ENCODE measurements at regions not wholly inside any gene's neighbourhood (a gene's known extent, or its start where the extent isn't known, plus 50 kb on each side); places are given as distances from the start of the nearest gene placed in this dataset.

GRCh38 chr9:89754193-89754592 lies 149.4 kb downstream of the GADD45G start:
- TF ChIP-seq, protein P1, sequence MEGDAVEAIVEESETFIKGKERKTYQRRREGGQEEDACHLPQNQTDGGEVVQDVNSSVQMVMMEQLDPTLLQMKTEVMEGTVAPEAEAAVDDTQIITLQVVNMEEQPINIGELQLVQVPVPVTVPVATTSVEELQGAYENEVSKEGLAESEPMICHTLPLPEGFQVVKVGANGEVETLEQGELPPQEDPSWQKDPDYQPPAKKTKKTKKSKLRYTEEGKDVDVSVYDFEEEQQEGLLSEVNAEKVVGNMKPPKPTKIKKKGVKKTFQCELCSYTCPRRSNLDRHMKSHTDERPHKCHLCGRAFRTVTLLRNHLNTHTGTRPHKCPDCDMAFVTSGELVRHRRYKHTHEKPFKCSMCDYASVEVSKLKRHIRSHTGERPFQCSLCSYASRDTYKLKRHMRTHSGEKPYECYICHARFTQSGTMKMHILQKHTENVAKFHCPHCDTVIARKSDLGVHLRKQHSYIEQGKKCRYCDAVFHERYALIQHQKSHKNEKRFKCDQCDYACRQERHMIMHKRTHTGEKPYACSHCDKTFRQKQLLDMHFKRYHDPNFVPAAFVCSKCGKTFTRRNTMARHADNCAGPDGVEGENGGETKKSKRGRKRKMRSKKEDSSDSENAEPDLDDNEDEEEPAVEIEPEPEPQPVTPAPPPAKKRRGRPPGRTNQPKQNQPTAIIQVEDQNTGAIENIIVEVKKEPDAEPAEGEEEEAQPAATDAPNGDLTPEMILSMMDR (IDR thresholded peaks at IDR 0.05): no peak
- Histone ChIP-seq H3K4me1 (ENCODE audit: low read depth) (peaks cover 6% of the 10 kb centered on the region), H3K9me3 (no peaks in the 10 kb centered on the region), H3K36me3 (ENCODE audit: low read depth) (no peaks in the 10 kb centered on the region), H3K4me3 (no peak overlapping the region)
- ATAC-seq (no peak), DNase-seq (no peak)
- intact Hi-C loops (cut with DNase I, micrococcal nuclease): no loop called here

DNA sequence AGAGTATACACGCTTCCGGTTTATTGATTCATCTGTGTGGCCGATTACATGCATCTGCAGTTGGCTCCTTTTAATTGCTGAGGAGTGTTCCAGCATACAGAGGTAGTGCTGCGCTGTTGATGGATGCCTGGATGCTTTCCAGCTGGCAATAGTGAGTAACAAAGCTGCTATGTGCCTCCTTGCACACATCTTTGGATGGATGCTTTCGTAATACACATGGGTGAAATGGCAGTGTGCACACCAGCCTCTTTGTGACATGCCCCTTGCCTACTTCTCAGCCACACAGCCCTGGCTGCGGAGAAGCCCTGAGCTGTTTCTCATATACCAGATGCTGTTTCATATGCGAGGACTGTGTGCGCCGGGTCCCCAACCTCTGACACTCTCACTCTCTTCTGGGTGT lies 151.0 kb downstream of the GADD45G start:
- intact Hi-C loops (cut with DNase I, micrococcal nuclease): no loop called here
- no peak for DNase-seq

GRCh38 chr9:89756891-89757537 lies 152.2 kb downstream of the GADD45G start:
- TF ChIP-seq, protein P1 (IDR thresholded peaks at IDR 0.05): no peak
- DNase-seq (no peak), ATAC-seq (peak; percentile 59)
- intact Hi-C loops (cut with DNase I, micrococcal nuclease): no loop called here
- Histone ChIP-seq H3K9me3 (no peaks in the 10 kb centered on the region), H3K4me3 (no peak overlapping the region), H3K4me1 (ENCODE audit: low read depth) (peaks cover 6% of the 10 kb centered on the region), H3K36me3 (ENCODE audit: low read depth) (no peaks in the 10 kb centered on the region)

More for the DNA sequence above, 151.0 kb downstream of the GADD45G start:
- Histone ChIP-seq H3K9me3 (no peaks in the 10 kb centered on the region), H3K4me3 (no peak overlapping the region), H3K4me1 (ENCODE audit: low read depth) (peaks cover 6% of the 10 kb centered on the region), H3K36me3 (ENCODE audit: low read depth) (no peaks in the 10 kb centered on the region)
- peak; percentile 45 for ATAC-seq
- TF ChIP-seq, protein P1 (IDR thresholded peaks at IDR 0.05): no peak

- H3K4me1 ChIP-seq (ENCODE audit: low read depth): peaks cover 6% of the 10 kb centered on the region
- TF ChIP-seq, protein P1 (IDR thresholded peaks at IDR 0.05): no peak
- ATAC-seq (no peak), DNase-seq (no peak)
- no peaks in the 10 kb centered on the region for H3K36me3 ChIP-seq (ENCODE audit: low read depth)
- H3K4me3 ChIP-seq: no peak overlapping the region
- no peaks in the 10 kb centered on the region for H3K9me3 ChIP-seq
- intact Hi-C loops (cut with DNase I, micrococcal nuclease): no loop called here
These were observed 153.1 kb downstream of the GADD45G start for GRCh38 chr9:89757776-89758528.

DNA sequence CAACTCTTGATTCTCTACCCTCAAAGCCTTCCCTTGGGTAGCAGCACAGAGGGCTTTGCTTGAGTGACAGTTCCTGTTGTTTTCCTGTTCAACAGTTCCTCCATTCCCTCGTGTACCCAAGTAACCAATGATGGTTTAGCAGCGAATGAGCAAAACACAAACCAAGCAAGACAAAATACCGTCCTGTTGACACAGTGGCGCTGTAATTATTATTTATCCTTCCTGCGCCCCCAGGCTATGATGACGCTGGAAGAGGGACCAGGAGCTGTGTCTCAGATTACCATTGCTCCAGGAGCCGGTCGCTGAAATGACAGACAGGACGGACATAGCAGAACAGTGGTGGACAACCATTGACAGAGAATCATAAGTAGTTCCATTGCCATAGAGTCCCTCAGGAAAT lies 154.8 kb downstream of the GADD45G start:
- Histone ChIP-seq H3K9me3 (no peaks in the 10 kb centered on the region), H3K4me3 (no peak overlapping the region), H3K4me1 (ENCODE audit: low read depth) (peaks cover 6% of the 10 kb centered on the region), H3K36me3 (ENCODE audit: low read depth) (no peaks in the 10 kb centered on the region)
- DNase-seq (no peak), ATAC-seq (no peak)
- intact Hi-C loops (cut with DNase I, micrococcal nuclease): no loop called here
- TF ChIP-seq, protein P1 (IDR thresholded peaks at IDR 0.05): no peak
